Erythroblast (primary cell): ENCODE measurements at regions not wholly inside any gene's neighbourhood (a gene's known extent, or its start where the extent isn't known, plus 50 kb on each side); places are given as distances from the start of the nearest gene placed in this dataset.

Experiments used
- GATA1 ChIP-seq: IDR thresholded peaks from 2 replicates; pipeline ENCODE4 v1.6.1; 2011; ENCODE audit warnings: low read depth, mild to moderate bottlenecking, control low read depth, low read length, moderate library complexity
- POLR2A ChIP-seq: IDR thresholded peaks from 2 replicates; pipeline ENCODE4 v1.6.1; 2011; ENCODE audit warnings: mild to moderate bottlenecking, low read length

GRCh38 chr2:176507786-176508185 lies 238.5 kb downstream of the MTX2 start:
- no peak for TF ChIP-seq POLR2A
- no peak for TF ChIP-seq GATA1
